Hepatocyte (in vitro differentiated cells): ENCODE measurements at regions not wholly inside any gene's neighbourhood (a gene's known extent, or its start where the extent isn't known, plus 50 kb on each side); places are given as distances from the start of the nearest gene placed in this dataset.

Source experiments
- CTCF ChIP-seq: fragments of 200-600 bp; sonication (generic); IDR thresholded peaks from 2 replicates; pipeline ENCODE4 v1.5.1; 2016; ENCODE audit warnings: antibody characterized with exemption, mild to moderate bottlenecking; ENCODE audit not compliant: poor library complexity
- EZH2 ChIP-seq: fragments of 200-600 bp; sonication (generic); IDR thresholded peaks from 2 replicates; pipeline ENCODE4 v1.6.1; 2016; ENCODE audit warnings: antibody characterized with exemption, mild to moderate bottlenecking, borderline replicate concordance

DNA sequence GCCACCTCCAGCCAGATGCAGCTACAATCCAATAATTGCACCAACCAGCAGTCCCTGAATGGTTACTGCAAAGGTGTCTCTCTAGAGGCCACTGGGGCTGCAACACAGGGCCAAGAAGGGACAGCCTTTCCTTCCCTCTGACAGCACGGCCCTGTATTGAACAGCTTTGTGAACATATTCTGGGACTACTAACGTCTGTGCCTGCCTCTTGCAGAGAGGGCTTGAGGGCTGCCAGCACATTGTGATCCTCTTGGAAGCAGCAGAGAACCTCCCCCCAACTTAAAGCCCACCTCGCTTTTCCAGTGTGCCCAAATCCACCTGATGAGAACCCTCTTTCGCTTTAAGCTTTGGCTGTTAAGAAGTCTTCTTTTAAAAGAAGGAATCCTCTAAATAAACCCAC lies 415.9 kb downstream of the RPS24 start:
- TF ChIP-seq CTCF (no peak), EZH2 (no peak)
